Ovary (tissue), 7 donors: ENCODE measurements at regions not wholly inside any gene's neighbourhood (a gene's known extent, or its start where the extent isn't known, plus 50 kb on each side); places are given as distances from the start of the nearest gene placed in this dataset.

Experiments used
- DNase-seq, 5 donors: peaks; one replicate each; pipeline ENCODE4 v3.0.0-alpha.2; 2019 to 2020
- H3K27ac ChIP-seq, 2 donors: fragments of 200-600 bp; one replicate each; pipeline versions ENCODE4 v1.5.1 to v1.8.0; 2019 to 2022
- H3K27me3 ChIP-seq: fragments of 200-600 bp; one replicate; pipeline ENCODE4 v1.8.0; 2022
- H3K36me3 ChIP-seq: fragments of 200-600 bp; sonication (generic); one replicate; pipeline ENCODE4 v1.5.1; 2019
- H3K4me1 ChIP-seq: one replicate; pipeline ENCODE4 v1.8.1; 2013; ENCODE audit warnings: mild to moderate bottlenecking, moderate library complexity; ENCODE audit not compliant: insufficient read depth
- H3K4me3 ChIP-seq: fragments of 200-600 bp; sonication (generic); one replicate; pipeline ENCODE4 v1.5.1; 2017
- H3K9me3 ChIP-seq, 2 donors: fragments of 200-600 bp in 1 of 2; sonication (generic) in 1 of 2; one replicate each; pipeline versions ENCODE4 v1.5.1 to v1.8.1; 2013 to 2019; ENCODE audit warnings: mild to moderate bottlenecking in 1 of 2, moderate library complexity in 1 of 2
- EP300 ChIP-seq: sonication (generic); formaldehyde crosslinking; IDR thresholded peaks from one replicate; pipeline ENCODE4 v1.6.1; 2017; ENCODE audit warnings: antibody characterized with exemption
- POLR2A ChIP-seq: fragments of 450-650 bp; IDR thresholded peaks from one replicate; pipeline ENCODE4 v1.6.1; 2017; ENCODE audit warnings: antibody characterized with exemption, mild to moderate bottlenecking, moderate library complexity
- WGBS, 3 donors: extraction: QIAGEN DNeasy Blood & Tissue Kit in 1 of 3; methylation state at CpG; one replicate each; pipeline versions ENCODE4 v1.1.5 to v1.1.7; 2013 to 2017; 5-methylcytosine and 5-hydroxymethylcytosine counted together
- intact Hi-C, 4 donors: fragments of 100-400 bp; cut with DNase I; formaldehyde crosslinking; loops; one replicate each; pipeline versions ENCODE4 v1.11.0 to v1.15.1; 2022 to 2023
- TF ChIP-seq, protein P1 (sequence below), 3 donors: fragments of 450-650 bp in 2 of 3; fragments of 200-600 bp in 1 of 3; IDR thresholded peaks; one replicate each; pipeline versions ENCODE4 v1.5.1 to v1.8.0; 2016 to 2022; ENCODE audit warnings: antibody characterized with exemption in 3 of 3, mild to moderate bottlenecking in 1 of 3
- donor health status: DM: no; HTN: no; CAD: no; lungs with moderate emphysema.
- donor health status: DM: no; HTN: no; CAD: no.
- donor health status: Bipolar disorder and iron deficiency.
- donor health status: DM: no; HTN: no; CAD: no.
- donor health status: DM: yes; HTN: yes; CAD: no.

DNA sequence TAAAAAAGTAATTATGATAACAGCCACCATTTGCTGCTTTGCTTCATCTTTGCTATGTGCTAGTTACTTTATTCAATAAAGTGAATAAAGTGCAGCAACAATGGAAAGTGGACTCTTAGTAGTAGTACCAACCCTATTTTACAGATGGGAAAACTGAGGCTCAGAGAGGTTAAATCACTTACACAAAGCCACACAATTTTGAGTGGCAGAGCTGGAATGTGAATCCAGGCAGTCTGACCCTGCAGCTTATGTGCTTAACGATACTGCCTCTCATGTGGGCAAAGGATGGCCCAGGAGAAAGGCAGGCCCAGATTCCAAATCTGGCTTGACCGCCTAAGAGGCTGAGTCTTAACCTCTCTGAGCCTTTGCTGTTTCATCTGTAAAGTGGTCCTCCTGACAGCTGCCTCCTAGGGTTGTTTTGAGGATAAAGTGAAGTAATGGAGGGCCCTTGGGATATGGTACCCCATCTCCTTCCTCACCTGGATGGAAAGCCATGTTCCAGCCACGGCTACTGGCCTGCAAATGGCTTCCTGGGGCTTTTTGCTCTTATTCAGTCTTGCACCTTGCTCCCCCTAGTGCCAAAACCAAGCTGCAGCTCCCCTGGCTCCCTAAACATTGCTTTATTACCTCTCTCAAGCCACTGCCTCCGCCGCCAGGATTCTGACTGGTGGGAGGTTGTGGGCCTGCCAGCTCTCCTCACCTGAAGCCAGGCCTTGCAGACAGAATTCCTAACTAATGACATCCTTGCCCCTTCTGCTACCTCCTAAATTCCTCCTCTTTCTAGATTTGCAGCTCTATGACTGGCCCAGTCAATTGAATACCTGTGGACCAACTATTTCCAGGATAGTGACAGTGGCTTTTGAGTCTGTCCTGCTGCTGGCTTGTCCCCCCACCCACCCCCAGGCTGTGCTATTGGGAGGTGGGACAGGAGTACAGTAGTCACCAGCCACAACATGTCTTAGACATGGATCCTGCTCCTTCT, 283.3 kb upstream of the PWP1 start:
- Histone ChIP-seq H3K27ac (no peak overlapping the region), H3K36me3 (no peaks in the 10 kb centered on the region), H3K27me3 (no peaks in the 10 kb centered on the region), H3K4me3 (no peak overlapping the region), H3K9me3 (no peaks in the 10 kb centered on the region), H3K4me1 (no peaks in the 10 kb centered on the region)
- TF ChIP-seq POLR2A (no peak), EP300 (no peak)
- TF ChIP-seq, protein P1, sequence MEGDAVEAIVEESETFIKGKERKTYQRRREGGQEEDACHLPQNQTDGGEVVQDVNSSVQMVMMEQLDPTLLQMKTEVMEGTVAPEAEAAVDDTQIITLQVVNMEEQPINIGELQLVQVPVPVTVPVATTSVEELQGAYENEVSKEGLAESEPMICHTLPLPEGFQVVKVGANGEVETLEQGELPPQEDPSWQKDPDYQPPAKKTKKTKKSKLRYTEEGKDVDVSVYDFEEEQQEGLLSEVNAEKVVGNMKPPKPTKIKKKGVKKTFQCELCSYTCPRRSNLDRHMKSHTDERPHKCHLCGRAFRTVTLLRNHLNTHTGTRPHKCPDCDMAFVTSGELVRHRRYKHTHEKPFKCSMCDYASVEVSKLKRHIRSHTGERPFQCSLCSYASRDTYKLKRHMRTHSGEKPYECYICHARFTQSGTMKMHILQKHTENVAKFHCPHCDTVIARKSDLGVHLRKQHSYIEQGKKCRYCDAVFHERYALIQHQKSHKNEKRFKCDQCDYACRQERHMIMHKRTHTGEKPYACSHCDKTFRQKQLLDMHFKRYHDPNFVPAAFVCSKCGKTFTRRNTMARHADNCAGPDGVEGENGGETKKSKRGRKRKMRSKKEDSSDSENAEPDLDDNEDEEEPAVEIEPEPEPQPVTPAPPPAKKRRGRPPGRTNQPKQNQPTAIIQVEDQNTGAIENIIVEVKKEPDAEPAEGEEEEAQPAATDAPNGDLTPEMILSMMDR (IDR thresholded peaks at IDR 0.05), result no peak
- intact Hi-C loops, result no loop called here
- 44 to 64% (median 60%) methylated on average over 5 of the region's 5 CpGs for WGBS, 3 donors
- DNase-seq, result no peak

GRCh38 chr12:107404981-107405380, 280.6 kb upstream of the PWP1 start:
- no peaks in the 10 kb centered on the region for H3K9me3 ChIP-seq
- no peaks in the 10 kb centered on the region for H3K27me3 ChIP-seq
- no peak overlapping the region for H3K27ac ChIP-seq
- no peak overlapping the region for H3K4me3 ChIP-seq
- H3K36me3 ChIP-seq, result no peaks in the 10 kb centered on the region
- no peaks in the 10 kb centered on the region for H3K4me1 ChIP-seq
- WGBS, 3 donors, result 43 to 53% (median 52%) methylated on average over 4 of the region's 4 CpGs
- TF ChIP-seq EP300, result no peak
- no peak for TF ChIP-seq POLR2A
- TF ChIP-seq, protein P1 (IDR thresholded peaks at IDR 0.05), result no peak
- intact Hi-C loops, result no loop called here
- no peak for DNase-seq

GRCh38 chr12:107405436-107405835, 280.2 kb upstream of the PWP1 start:
- intact Hi-C loops, result no loop called here
- Histone ChIP-seq H3K27me3 (no peaks in the 10 kb centered on the region), H3K36me3 (no peaks in the 10 kb centered on the region), H3K4me1 (no peaks in the 10 kb centered on the region), H3K27ac (no peak overlapping the region), H3K4me3 (no peak overlapping the region), H3K9me3 (no peaks in the 10 kb centered on the region)
- DNase-seq, result no peak
- WGBS, 3 donors, result 74 to 86% (median 81%) methylated on average over 7 of the region's 7 CpGs
- no peak for TF ChIP-seq POLR2A
- TF ChIP-seq, protein P1 (IDR thresholded peaks at IDR 0.05), result no peak
- no peak for TF ChIP-seq EP300

DNA sequence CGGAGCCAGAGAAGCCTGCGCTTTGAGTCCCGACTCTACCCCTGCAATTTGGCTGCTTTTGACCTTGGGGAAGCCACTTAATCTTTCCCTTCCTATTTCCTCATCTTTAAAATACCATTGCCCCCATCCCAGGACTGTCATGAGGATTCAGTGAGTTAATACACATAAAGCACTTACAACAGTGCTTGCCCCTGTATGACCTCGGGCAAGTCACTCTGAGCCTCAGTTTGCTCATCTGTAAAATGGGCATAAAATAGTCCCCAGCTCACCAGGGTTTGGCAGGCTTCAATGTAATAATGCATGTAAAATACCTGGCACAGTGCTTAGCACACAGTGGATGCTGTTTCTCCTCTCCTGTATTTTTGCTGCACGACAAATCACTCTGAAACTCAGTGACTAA, 278.7 kb upstream of the PWP1 start:
- no peaks in the 10 kb centered on the region for H3K4me1 ChIP-seq
- no peaks in the 10 kb centered on the region for H3K27me3 ChIP-seq
- intact Hi-C loops, result no loop called here
- TF ChIP-seq POLR2A (no peak), EP300 (no peak)
- TF ChIP-seq, protein P1 (IDR thresholded peaks at IDR 0.05), result no peak
- H3K27ac ChIP-seq, result no peak overlapping the region
- H3K9me3 ChIP-seq, result no peaks in the 10 kb centered on the region
- H3K4me3 ChIP-seq, result no peak overlapping the region
- DNase-seq, result no peak
- 58 to 73% (median 61%) methylated on average over 5 of the region's 5 CpGs for WGBS, 3 donors
- H3K36me3 ChIP-seq, result no peaks in the 10 kb centered on the region
